Neural progenitor cell (in vitro differentiated cells): ENCODE measurements at regions not wholly inside any gene's neighbourhood (a gene's known extent, or its start where the extent isn't known, plus 50 kb on each side); places are given as distances from the start of the nearest gene placed in this dataset.

Source experiments
- CTCF ChIP-seq: fragments of 200-600 bp; sonication (generic); IDR thresholded peaks from 2 replicates; pipeline ENCODE4 v1.5.1; 2017; ENCODE audit warnings: antibody characterized with exemption, mild to moderate bottlenecking
- EZH2 ChIP-seq: fragments of 200-600 bp; sonication (generic); IDR thresholded peaks from 2 replicates; pipeline ENCODE4 v1.6.1; 2017; ENCODE audit warnings: antibody characterized with exemption, mild to moderate bottlenecking, moderate library complexity

- TF ChIP-seq CTCF (no peak), EZH2 (no peak)
Measured at GRCh38 chr3:102226463-102226862, 208.4 kb upstream of the ZPLD1 start.
